HG02571 (cell line): ENCODE measurements at regions not wholly inside any gene's neighbourhood (a gene's known extent, or its start where the extent isn't known, plus 50 kb on each side); places are given as distances from the start of the nearest gene placed in this dataset.

Experiments used
- ATAC-seq: cut with Tn5 transposase; IDR thresholded peaks from one replicate; pipeline ENCODE4 v1.9.1; 2021; ENCODE audit warnings: mild to moderate bottlenecking, moderate library complexity; ENCODE audit not compliant: unreplicated experiment

- no peak for ATAC-seq
Observed at GRCh38 chr18:27838225-27838624, 338.7 kb downstream of the CDH2 start.

GRCh38 chr18:27826101-27826500 lies 350.8 kb downstream of the CDH2 start:
- ATAC-seq, result no peak

GRCh38 chr18:27825689-27826088 lies 351.2 kb downstream of the CDH2 start:
- no peak for ATAC-seq

GRCh38 chr18:27824841-27825681 lies 351.9 kb downstream of the CDH2 start:
- ATAC-seq, result no peak

GRCh38 chr18:27824275-27824674 lies 352.7 kb downstream of the CDH2 start:
- no peak for ATAC-seq

- ATAC-seq, result no peak
Observed at GRCh38 chr18:27823053-27823452, 353.9 kb downstream of the CDH2 start.

GRCh38 chr18:27808683-27809082 lies 368.2 kb downstream of the CDH2 start:
- ATAC-seq, result no peak

- no peak for ATAC-seq
Observed at GRCh38 chr18:27803957-27804356, 373.0 kb downstream of the CDH2 start.

GRCh38 chr18:27797484-27797883 lies 379.4 kb downstream of the CDH2 start:
- no peak for ATAC-seq

GRCh38 chr18:27794181-27794926 lies 382.6 kb downstream of the CDH2 start:
- ATAC-seq, result no peak

- no peak for ATAC-seq
Observed at GRCh38 chr18:27793013-27793785, 383.7 kb downstream of the CDH2 start.

GRCh38 chr18:27789406-27789805 lies 387.5 kb downstream of the CDH2 start:
- no peak for ATAC-seq

- ATAC-seq, result no peak
Observed at GRCh38 chr18:27787547-27787946, 389.4 kb downstream of the CDH2 start.

GRCh38 chr18:27785815-27786471 lies 391.0 kb downstream of the CDH2 start:
- no peak for ATAC-seq

GRCh38 chr18:27780061-27780745 lies 396.7 kb downstream of the CDH2 start:
- no peak for ATAC-seq

- ATAC-seq, result no peak
Observed at GRCh38 chr18:27778925-27779324, 398.0 kb downstream of the CDH2 start.

- ATAC-seq, result no peak
Observed at GRCh38 chr18:27778441-27778840, 398.5 kb downstream of the CDH2 start.

- no peak for ATAC-seq
Observed at GRCh38 chr18:27772081-27772480, 404.8 kb downstream of the CDH2 start.

- ATAC-seq, result no peak
Observed at GRCh38 chr18:27771571-27771970, 405.4 kb downstream of the CDH2 start.

GRCh38 chr18:27769152-27769551 lies 407.8 kb downstream of the CDH2 start:
- no peak for ATAC-seq
